HEK293T (cell line): ENCODE measurements at regions not wholly inside any gene's neighbourhood (a gene's known extent, or its start where the extent isn't known, plus 50 kb on each side); places are given as distances from the start of the nearest gene placed in this dataset.

Experiments used
- CTCF ChIA-PET: fragments of 350-600 bp; formaldehyde crosslinking; extraction: SDS; loops from one replicate; lab custom pipeline; 2021; ENCODE audit warnings: antibody characterized with exemption, inconsistent platforms; lab: Yijun Ruan, JAX
- POLR2A ChIA-PET: fragments of 350-600 bp; formaldehyde crosslinking; extraction: SDS; loops from one replicate; lab custom pipeline; 2020; ENCODE audit warnings: antibody characterized with exemption, inconsistent platforms; lab: Yijun Ruan, JAX
- DNase-seq: peaks from one replicate; pipeline ENCODE4 v3.0.0; 2012; ENCODE audit warnings: mixed read lengths; ENCODE audit errors: extremely low spot score
- ARNT ChIP-seq: fragments of 450-650 bp; IDR thresholded peaks from 2 replicates; pipeline ENCODE4 v1.6.1; 2017; ENCODE audit warnings: mild to moderate bottlenecking
- BHLHE40 ChIP-seq: fragments of 450-650 bp; IDR thresholded peaks from 2 replicates; pipeline ENCODE4 v1.6.1; 2016; ENCODE audit warnings: mild to moderate bottlenecking, moderate library complexity, borderline replicate concordance
- CTBP1 ChIP-seq: fragments of 450-650 bp; IDR thresholded peaks from 2 replicates; pipeline ENCODE4 v1.6.1; 2016; ENCODE audit warnings: borderline replicate concordance
- ELF4 ChIP-seq: fragments of 450-650 bp; IDR thresholded peaks from 2 replicates; pipeline ENCODE4 v1.6.1; 2017; ENCODE audit warnings: antibody characterized with exemption
- FOXA1 ChIP-seq: fragments of 450-650 bp; IDR thresholded peaks from 2 replicates; pipeline ENCODE4 v1.6.1; 2016; ENCODE audit warnings: mild to moderate bottlenecking
- FOXK2 ChIP-seq: fragments of 450-650 bp; IDR thresholded peaks from 2 replicates; pipeline ENCODE4 v1.6.1; 2016; ENCODE audit warnings: mild to moderate bottlenecking
- FOXM1 ChIP-seq: fragments of 450-650 bp; IDR thresholded peaks from 2 replicates; pipeline ENCODE4 v1.6.1; 2017; ENCODE audit warnings: mild to moderate bottlenecking, borderline replicate concordance
- HDGF ChIP-seq: fragments of 450-650 bp; IDR thresholded peaks from 2 replicates; pipeline ENCODE4 v1.6.1; 2017; ENCODE audit warnings: antibody characterized with exemption, borderline replicate concordance
- L3MBTL2 ChIP-seq: fragments of 450-650 bp; conservative IDR thresholded peaks from 2 replicates; pipeline ENCODE4 v1.6.1; 2016; ENCODE audit warnings: mild to moderate bottlenecking
- LEF1 ChIP-seq: fragments of 450-650 bp; IDR thresholded peaks from 2 replicates; pipeline ENCODE4 v1.6.1; 2017; ENCODE audit warnings: mild to moderate bottlenecking, borderline replicate concordance
- NFRKB ChIP-seq: fragments of 450-650 bp; IDR thresholded peaks from 2 replicates; pipeline ENCODE4 v1.6.1; 2016; ENCODE audit warnings: mild to moderate bottlenecking, moderate library complexity
- PKNOX1 ChIP-seq: fragments of 450-650 bp; IDR thresholded peaks from 2 replicates; pipeline ENCODE4 v1.6.1; 2016
- SP1 ChIP-seq: fragments of 450-650 bp; IDR thresholded peaks from 2 replicates; pipeline ENCODE4 v1.6.1; 2017
- SUZ12 ChIP-seq: fragments of 450-650 bp; IDR thresholded peaks from 2 replicates; pipeline ENCODE4 v1.6.1; 2016; ENCODE audit warnings: mild to moderate bottlenecking
- TARDBP ChIP-seq: fragments of 450-650 bp; IDR thresholded peaks from 2 replicates; pipeline ENCODE4 v1.6.1; 2016
- ZNF384 ChIP-seq: fragments of 450-650 bp; IDR thresholded peaks from 2 replicates; pipeline ENCODE4 v1.6.1; 2016

GRCh38 chr3:191753196-191753595, 292.2 kb downstream of the PYDC2 start:
- CTCF ChIA-PET = no interaction called here
- TF ChIP-seq NFRKB (no peak), PKNOX1 (no peak), SUZ12 (no peak), SP1 (no peak), L3MBTL2 (no peak), TARDBP (no peak), ZNF384 (no peak), CTBP1 (no peak), FOXA1 (no peak), LEF1 (no peak), FOXK2 (no peak), HDGF (no peak), ELF4 (no peak), BHLHE40 (no peak), FOXM1 (no peak), ARNT (no peak)
- no peak for DNase-seq
- POLR2A ChIA-PET = no interaction called here

GRCh38 chr3:191761906-191762305, 300.9 kb downstream of the PYDC2 start:
- DNase-seq = no peak
- TF ChIP-seq CTBP1 (no peak), HDGF (no peak), SUZ12 (no peak), FOXK2 (no peak), PKNOX1 (no peak), TARDBP (no peak), SP1 (no peak), LEF1 (no peak), FOXM1 (no peak), L3MBTL2 (no peak), NFRKB (no peak), ARNT (no peak)
- ChIA-PET POLR2A (no interaction called here), CTCF (no interaction called here)

GRCh38 chr3:191762323-191762960, 301.5 kb downstream of the PYDC2 start:
- DNase-seq = no peak
- ChIA-PET POLR2A (no interaction called here), CTCF (no interaction called here)
- TF ChIP-seq CTBP1 = no peak
- no peak for TF ChIP-seq FOXK2
- no peak for TF ChIP-seq FOXA1
- no peak for TF ChIP-seq HDGF
- no peak for TF ChIP-seq BHLHE40
- no peak for TF ChIP-seq ZNF384
- TF ChIP-seq SP1 = no peak
- TF ChIP-seq TARDBP = no peak
- TF ChIP-seq LEF1 = no peak
- TF ChIP-seq NFRKB = no peak
- TF ChIP-seq SUZ12 = no peak
- TF ChIP-seq PKNOX1 = no peak
- TF ChIP-seq FOXM1 = no peak
- no peak for TF ChIP-seq L3MBTL2
- no peak for TF ChIP-seq ELF4

- ChIA-PET POLR2A (no interaction called here), CTCF (no interaction called here)
- DNase-seq = no peak
- TF ChIP-seq FOXM1 (no peak), TARDBP (no peak), BHLHE40 (no peak), NFRKB (no peak), PKNOX1 (no peak), ZNF384 (no peak), LEF1 (no peak), CTBP1 (no peak), FOXK2 (no peak), FOXA1 (no peak), HDGF (no peak), ELF4 (no peak), SP1 (no peak)
Observed at GRCh38 chr3:191768421-191768820, 307.5 kb downstream of the PYDC2 start.

GRCh38 chr3:191770541-191770940, 309.6 kb downstream of the PYDC2 start:
- ChIA-PET CTCF (no interaction called here), POLR2A (no interaction called here)
- no peak for DNase-seq
- no peak for TF ChIP-seq TARDBP
- no peak for TF ChIP-seq CTBP1
- TF ChIP-seq SUZ12 = no peak
- no peak for TF ChIP-seq ZNF384
- no peak for TF ChIP-seq PKNOX1
- no peak for TF ChIP-seq FOXK2
- no peak for TF ChIP-seq ELF4
- no peak for TF ChIP-seq LEF1
- no peak for TF ChIP-seq L3MBTL2
